ENCODE measurements at regions not wholly inside any gene's neighbourhood (a gene's known extent, or its start where the extent isn't known, plus 50 kb on each side); places are given as distances from the start of the nearest gene placed in this dataset.

- no peak for FAIRE-seq
Observed at GRCh38 chr11:10358696-10359095, 53.8 kb downstream of the ADM start.

- no peak for FAIRE-seq
Observed at GRCh38 chr11:10359171-10359570, 54.3 kb downstream of the ADM start.

- no peak for FAIRE-seq
Observed at GRCh38 chr11:10360835-10361234, 56.0 kb downstream of the ADM start.

GRCh38 chr11:10365045-10365444 lies 60.2 kb downstream of the ADM start:
- FAIRE-seq = no peak

- FAIRE-seq = peak; percentile 77
Observed at GRCh38 chr11:10366568-10367331, 61.9 kb downstream of the ADM start.

- no peak for FAIRE-seq
Observed at GRCh38 chr11:10371926-10372641, 67.2 kb downstream of the ADM start.

DNA sequence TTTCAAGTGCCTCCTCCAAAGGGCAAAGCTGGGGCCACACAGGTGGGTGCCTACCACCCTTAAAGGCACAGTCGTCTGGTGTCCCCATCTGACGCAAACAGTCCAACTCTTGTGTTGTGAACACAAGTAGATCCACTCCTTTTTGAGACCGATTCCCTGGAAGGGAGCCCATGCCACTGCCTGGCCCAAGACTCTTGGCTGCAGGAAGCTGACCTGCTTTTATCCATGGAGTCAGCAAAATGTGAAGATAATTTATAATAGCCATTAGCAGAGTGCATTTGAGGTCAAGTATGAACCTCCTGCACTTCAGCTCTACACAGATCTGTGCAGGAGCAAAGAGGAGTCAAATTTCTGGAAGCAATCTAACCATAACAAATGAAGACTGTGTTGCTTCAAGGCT lies 68.5 kb downstream of the ADM start:
- FAIRE-seq = no peak

DNA sequence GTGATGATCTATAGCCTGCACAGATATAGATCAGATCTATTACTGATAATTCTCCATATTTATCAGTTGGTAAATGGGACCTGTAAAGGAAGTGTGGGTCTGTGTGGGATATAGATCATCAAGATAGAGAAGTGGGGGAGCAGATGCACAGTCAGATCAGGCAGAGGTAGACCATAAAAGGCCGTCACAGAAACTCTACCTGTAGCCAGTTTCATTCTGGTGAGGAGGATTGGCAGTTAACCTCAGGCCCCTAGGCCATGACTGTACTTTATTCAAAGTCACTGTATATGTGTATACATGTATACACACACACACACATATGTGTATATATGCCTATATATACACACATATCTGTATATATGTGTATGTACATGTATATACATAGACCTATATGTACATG lies 69.1 kb downstream of the ADM start:
- no peak for FAIRE-seq

DNA sequence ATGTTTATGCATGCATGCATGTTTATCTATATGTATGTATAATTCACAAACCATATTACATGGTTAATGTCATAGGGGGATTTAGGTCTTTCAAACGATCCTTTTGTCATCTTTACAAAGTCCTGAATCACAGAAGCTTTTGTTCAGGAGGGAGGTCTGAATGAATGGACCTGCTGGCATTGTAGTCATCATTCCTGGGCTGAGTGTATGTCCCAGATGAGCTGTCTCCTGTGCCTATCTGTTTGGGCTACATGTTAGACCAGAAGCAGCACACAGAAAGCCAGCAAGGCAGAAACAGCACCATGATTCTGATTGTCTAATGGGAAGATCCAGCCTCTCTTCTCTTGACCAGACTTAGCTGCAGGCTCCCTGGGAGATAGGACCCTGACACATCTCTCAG lies 69.5 kb downstream of the ADM start:
- no peak for FAIRE-seq

- no peak for FAIRE-seq
Observed at GRCh38 chr11:10375280-10375971, 70.6 kb downstream of the ADM start.

DNA sequence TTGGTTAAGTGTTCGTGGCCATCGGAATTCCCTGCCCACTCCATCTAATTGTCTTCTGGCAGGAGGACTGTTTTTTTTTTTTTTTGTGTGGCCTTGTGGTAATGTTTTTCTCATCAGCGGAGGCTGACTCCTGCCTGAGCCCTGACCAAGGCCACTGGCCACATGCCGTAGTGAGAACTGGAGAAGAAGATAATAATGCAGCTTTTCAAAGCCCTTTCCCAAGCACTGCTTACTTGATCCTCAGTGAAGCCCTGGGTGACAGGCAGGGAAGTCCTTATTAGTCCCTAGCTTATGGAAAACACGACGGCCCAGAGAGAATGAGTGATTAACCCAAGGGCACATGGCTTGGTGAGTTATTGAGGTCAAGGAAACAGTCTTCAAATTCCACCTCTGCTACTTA lies 71.2 kb downstream of the ADM start:
- FAIRE-seq = no peak

- no peak for FAIRE-seq
Observed at GRCh38 chr11:10377183-10377582, 72.3 kb downstream of the ADM start.

- FAIRE-seq = no peak
Observed at GRCh38 chr11:10378362-10378761, 73.5 kb downstream of the ADM start.

DNA sequence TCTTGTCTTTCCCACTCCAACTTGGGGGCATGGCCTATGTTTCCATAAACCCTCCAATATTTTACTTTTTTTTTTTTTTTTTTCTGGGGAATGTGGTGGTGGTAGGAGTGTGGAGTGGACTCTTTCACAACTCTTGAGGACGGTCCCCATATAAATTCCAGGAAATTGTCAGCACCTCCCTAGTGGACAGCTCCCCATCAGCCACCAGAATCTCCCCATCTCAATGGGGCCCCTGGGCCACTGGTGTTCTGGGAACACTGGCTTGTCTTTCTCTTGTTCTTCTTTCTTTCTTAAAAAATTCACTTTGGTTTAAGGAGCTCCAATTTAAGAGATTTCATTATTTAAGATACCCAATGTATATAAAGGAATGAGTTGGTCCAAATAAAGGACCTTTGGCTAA lies 74.1 kb downstream of the ADM start:
- no peak for FAIRE-seq

GRCh38 chr11:10379426-10379825 lies 74.6 kb downstream of the ADM start:
- FAIRE-seq = no peak

- FAIRE-seq = no peak
Observed at GRCh38 chr11:10379871-10380568, 75.0 kb upstream of the AMPD3 start.

DNA sequence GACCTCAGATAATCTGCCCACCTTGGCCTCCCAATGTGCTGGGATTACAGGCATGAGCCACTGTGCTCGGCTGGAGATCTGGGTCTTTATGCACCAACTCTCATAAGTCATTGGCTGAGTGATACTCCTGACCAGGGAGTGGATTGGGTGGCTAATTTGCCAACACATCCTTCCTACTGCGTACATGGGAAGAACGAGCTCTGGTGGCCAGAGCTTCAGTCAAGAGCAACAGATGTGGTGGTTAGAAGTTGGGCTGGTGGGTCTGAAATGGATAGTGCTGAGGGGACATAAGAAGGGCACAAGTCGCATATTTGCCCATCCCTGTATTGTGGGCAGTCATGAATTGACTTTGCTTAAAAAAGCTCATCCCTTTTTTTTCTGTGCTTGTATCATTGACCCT lies 74.1 kb upstream of the AMPD3 start:
- FAIRE-seq = no peak

GRCh38 chr11:10381736-10382135 lies 73.3 kb upstream of the AMPD3 start:
- FAIRE-seq = no peak

GRCh38 chr11:10382518-10382917 lies 72.5 kb upstream of the AMPD3 start:
- no peak for FAIRE-seq

GRCh38 chr11:10385696-10386095 lies 69.4 kb upstream of the AMPD3 start:
- no peak for FAIRE-seq

DNA sequence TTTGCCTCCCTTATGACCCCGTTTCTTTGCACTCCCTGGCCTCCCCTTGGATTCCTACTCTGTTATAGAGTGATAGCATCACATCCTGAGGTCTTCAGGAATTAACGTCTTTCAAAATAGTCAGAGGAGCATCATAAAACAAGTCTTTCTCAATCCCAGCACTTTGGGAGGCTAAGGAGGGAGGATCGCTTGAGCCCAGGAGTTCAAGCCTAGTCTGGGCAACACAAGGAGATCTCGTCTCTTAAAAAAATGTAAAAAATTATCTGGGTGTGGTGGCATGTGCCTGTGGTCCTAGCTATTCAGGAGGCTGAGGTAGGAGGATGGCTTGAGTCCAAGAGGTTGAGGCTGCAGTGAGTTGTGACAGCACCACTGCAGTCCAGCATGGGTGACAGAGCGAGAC lies 68.7 kb upstream of the AMPD3 start:
- FAIRE-seq = no peak

DNA sequence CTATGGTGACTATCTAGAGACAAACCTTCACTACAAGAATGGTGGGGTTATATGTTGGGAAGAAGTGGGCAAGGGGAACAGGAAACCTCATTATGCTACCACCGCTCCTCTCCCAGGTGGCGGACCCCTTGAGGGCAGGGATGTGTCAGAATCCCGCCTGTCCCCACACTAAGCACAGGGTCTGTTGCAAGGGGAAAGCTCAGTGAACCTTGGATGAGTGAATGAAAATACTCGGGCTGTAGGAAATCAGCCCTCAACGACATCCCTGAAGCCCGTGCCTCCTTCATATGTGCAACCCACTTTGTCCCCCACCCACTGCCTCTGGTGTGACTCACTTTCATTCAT lies 68.2 kb upstream of the AMPD3 start:
- FAIRE-seq = no peak
